ENCODE measurements at regions not wholly inside any gene's neighbourhood (a gene's known extent, or its start where the extent isn't known, plus 50 kb on each side); places are given as distances from the start of the nearest gene placed in this dataset.

- Histone ChIP-seq H3K36me3 (ENCODE audit: insufficient read depth, low read length) (no peaks in the 10 kb centered on the region), H3K27ac (no peak overlapping the region), H3K4me3 (no peak overlapping the region), H3K9me3 (ENCODE audit: low read depth, low read length) (no peaks in the 10 kb centered on the region), H3K9ac (ENCODE audit: insufficient read length) (no peak overlapping the region)
- no peak for DNase-seq (ENCODE audit: low read depth, low spot score)
- TF ChIP-seq POLR2AphosphoS5 (IDR thresholded peaks at IDR 0.05; ENCODE audit: borderline replicate concordance, low read depth, low read length): no peak
- TF ChIP-seq FOXP2 (optimal IDR thresholded peaks at IDR 0.05; ENCODE audit: control extremely low read depth, extremely low read length, insufficient read depth): no peak
- no peak for TF ChIP-seq EZH2 (IDR thresholded peaks at IDR 0.05)
Observed at GRCh38 chr4:166657261-166657660, 577.0 kb downstream of the SPOCK3 start.

- no peak for DNase-seq (ENCODE audit: low read depth, low spot score)
- no peak overlapping the region for H3K27ac ChIP-seq
- no peak for TF ChIP-seq FOXP2 (optimal IDR thresholded peaks at IDR 0.05; ENCODE audit: control extremely low read depth, extremely low read length, insufficient read depth)
- TF ChIP-seq EZH2 (IDR thresholded peaks at IDR 0.05): no peak
- no peak for TF ChIP-seq POLR2AphosphoS5 (IDR thresholded peaks at IDR 0.05; ENCODE audit: borderline replicate concordance, low read depth, low read length)
- no peak overlapping the region for H3K4me3 ChIP-seq
- no peaks in the 10 kb centered on the region for H3K36me3 ChIP-seq (ENCODE audit: insufficient read depth, low read length)
- H3K9me3 ChIP-seq (ENCODE audit: low read depth, low read length): no peaks in the 10 kb centered on the region
- H3K9ac ChIP-seq (ENCODE audit: insufficient read length): no peak overlapping the region
Observed at GRCh38 chr4:166658585-166658984, 575.7 kb downstream of the SPOCK3 start.

GRCh38 chr4:166662266-166662843 is 571.9 kb downstream of the SPOCK3 start:
- Histone ChIP-seq H3K9ac (ENCODE audit: insufficient read length) (no peak overlapping the region), H3K36me3 (ENCODE audit: insufficient read depth, low read length) (no peaks in the 10 kb centered on the region), H3K9me3 (ENCODE audit: low read depth, low read length) (no peaks in the 10 kb centered on the region), H3K4me3 (no peak overlapping the region), H3K27ac (no peak overlapping the region)
- DNase-seq (ENCODE audit: low read depth, low spot score): no peak
- TF ChIP-seq FOXP2 (optimal IDR thresholded peaks at IDR 0.05; ENCODE audit: control extremely low read depth, extremely low read length, insufficient read depth) (no peak), EZH2 (IDR thresholded peaks at IDR 0.05) (no peak), POLR2AphosphoS5 (IDR thresholded peaks at IDR 0.05; ENCODE audit: borderline replicate concordance, low read depth, low read length) (no peak)

GRCh38 chr4:166670341-166670740 is 564.0 kb downstream of the SPOCK3 start:
- H3K9ac ChIP-seq (ENCODE audit: insufficient read length): no peak overlapping the region
- H3K9me3 ChIP-seq (ENCODE audit: low read depth, low read length): no peaks in the 10 kb centered on the region
- TF ChIP-seq POLR2AphosphoS5 (IDR thresholded peaks at IDR 0.05; ENCODE audit: borderline replicate concordance, low read depth, low read length) (no peak), EZH2 (IDR thresholded peaks at IDR 0.05) (no peak), FOXP2 (optimal IDR thresholded peaks at IDR 0.05; ENCODE audit: control extremely low read depth, extremely low read length, insufficient read depth) (no peak)
- no peak for DNase-seq (ENCODE audit: low read depth, low spot score)
- no peaks in the 10 kb centered on the region for H3K36me3 ChIP-seq (ENCODE audit: insufficient read depth, low read length)
- no peak overlapping the region for H3K27ac ChIP-seq
- no peak overlapping the region for H3K4me3 ChIP-seq

GRCh38 chr4:166673911-166674310 is 560.4 kb downstream of the SPOCK3 start:
- no peak for TF ChIP-seq POLR2AphosphoS5 (IDR thresholded peaks at IDR 0.05; ENCODE audit: borderline replicate concordance, low read depth, low read length)
- no peak for TF ChIP-seq EZH2 (IDR thresholded peaks at IDR 0.05)
- TF ChIP-seq FOXP2 (optimal IDR thresholded peaks at IDR 0.05; ENCODE audit: control extremely low read depth, extremely low read length, insufficient read depth): no peak
- H3K4me3 ChIP-seq: no peak overlapping the region
- no peak for DNase-seq (ENCODE audit: low read depth, low spot score)
- no peak overlapping the region for H3K27ac ChIP-seq
- no peaks in the 10 kb centered on the region for H3K9me3 ChIP-seq (ENCODE audit: low read depth, low read length)
- H3K36me3 ChIP-seq (ENCODE audit: insufficient read depth, low read length): no peaks in the 10 kb centered on the region
- H3K9ac ChIP-seq (ENCODE audit: insufficient read length): no peak overlapping the region

- Histone ChIP-seq H3K36me3 (ENCODE audit: insufficient read depth, low read length) (no peaks in the 10 kb centered on the region), H3K27ac (no peak overlapping the region), H3K4me3 (no peak overlapping the region), H3K9ac (ENCODE audit: insufficient read length) (no peak overlapping the region), H3K9me3 (ENCODE audit: low read depth, low read length) (no peaks in the 10 kb centered on the region)
- TF ChIP-seq FOXP2 (optimal IDR thresholded peaks at IDR 0.05; ENCODE audit: control extremely low read depth, extremely low read length, insufficient read depth): no peak
- no peak for TF ChIP-seq EZH2 (IDR thresholded peaks at IDR 0.05)
- no peak for TF ChIP-seq POLR2AphosphoS5 (IDR thresholded peaks at IDR 0.05; ENCODE audit: borderline replicate concordance, low read depth, low read length)
- DNase-seq (ENCODE audit: low read depth, low spot score): no peak
Observed at GRCh38 chr4:166675411-166675810, 558.9 kb downstream of the SPOCK3 start.

- TF ChIP-seq EZH2 (IDR thresholded peaks at IDR 0.05) (no peak), POLR2AphosphoS5 (IDR thresholded peaks at IDR 0.05; ENCODE audit: borderline replicate concordance, low read depth, low read length) (no peak), FOXP2 (optimal IDR thresholded peaks at IDR 0.05; ENCODE audit: control extremely low read depth, extremely low read length, insufficient read depth) (no peak)
- DNase-seq (ENCODE audit: low read depth, low spot score): no peak
- H3K36me3 ChIP-seq (ENCODE audit: insufficient read depth, low read length): no peaks in the 10 kb centered on the region
- no peak overlapping the region for H3K4me3 ChIP-seq
- no peak overlapping the region for H3K9ac ChIP-seq (ENCODE audit: insufficient read length)
- H3K27ac ChIP-seq: no peak overlapping the region
- no peaks in the 10 kb centered on the region for H3K9me3 ChIP-seq (ENCODE audit: low read depth, low read length)
Observed at GRCh38 chr4:166680796-166681195, 553.5 kb downstream of the SPOCK3 start.

GRCh38 chr4:166682200-166682599 is 552.1 kb downstream of the SPOCK3 start:
- H3K4me3 ChIP-seq: no peak overlapping the region
- no peaks in the 10 kb centered on the region for H3K9me3 ChIP-seq (ENCODE audit: low read depth, low read length)
- no peak overlapping the region for H3K27ac ChIP-seq
- no peaks in the 10 kb centered on the region for H3K36me3 ChIP-seq (ENCODE audit: insufficient read depth, low read length)
- TF ChIP-seq FOXP2 (optimal IDR thresholded peaks at IDR 0.05; ENCODE audit: control extremely low read depth, extremely low read length, insufficient read depth) (no peak), EZH2 (IDR thresholded peaks at IDR 0.05) (no peak), POLR2AphosphoS5 (IDR thresholded peaks at IDR 0.05; ENCODE audit: borderline replicate concordance, low read depth, low read length) (no peak)
- DNase-seq (ENCODE audit: low read depth, low spot score): no peak
- no peak overlapping the region for H3K9ac ChIP-seq (ENCODE audit: insufficient read length)
